Activated T-cell treated with anti-CD3 and anti-CD28 coated beads, Interleukin-2, amount 50 U/mL, for 4 hours (primary cell): ENCODE measurements at regions not wholly inside any gene's neighbourhood (a gene's known extent, or its start where the extent isn't known, plus 50 kb on each side); places are given as distances from the start of the nearest gene placed in this dataset.

ENCODE experiments used
- ATAC-seq, 2 donors: fragments of 200-7000 bp; cut with Tn5 transposase; one replicate each; pipeline ENCODE4 v1.10.0; 2021
- DNase-seq: peaks from one replicate; pipeline ENCODE4 v3.0.0-alpha.2; 2020
- H3K27me3 Mint-ChIP-seq: one replicate; pipeline ENCODE4 v1.8.0; 2021; ENCODE audit warnings: low read depth, mixed read lengths
- H3K36me3 Mint-ChIP-seq: one replicate; pipeline ENCODE4 v1.8.0; 2022; ENCODE audit warnings: mixed read lengths; ENCODE audit not compliant: insufficient read depth
- H3K4me1 Mint-ChIP-seq: one replicate; pipeline ENCODE4 v1.8.0; 2021; ENCODE audit warnings: low read depth, mixed read lengths
- H3K4me3 Mint-ChIP-seq: one replicate; pipeline ENCODE4 v1.8.0; 2021; ENCODE audit warnings: mild to moderate bottlenecking, moderate library complexity, mixed read lengths
- H3K9me3 Mint-ChIP-seq: one replicate; pipeline ENCODE4 v1.8.0; 2021; ENCODE audit warnings: mixed read lengths

DNA sequence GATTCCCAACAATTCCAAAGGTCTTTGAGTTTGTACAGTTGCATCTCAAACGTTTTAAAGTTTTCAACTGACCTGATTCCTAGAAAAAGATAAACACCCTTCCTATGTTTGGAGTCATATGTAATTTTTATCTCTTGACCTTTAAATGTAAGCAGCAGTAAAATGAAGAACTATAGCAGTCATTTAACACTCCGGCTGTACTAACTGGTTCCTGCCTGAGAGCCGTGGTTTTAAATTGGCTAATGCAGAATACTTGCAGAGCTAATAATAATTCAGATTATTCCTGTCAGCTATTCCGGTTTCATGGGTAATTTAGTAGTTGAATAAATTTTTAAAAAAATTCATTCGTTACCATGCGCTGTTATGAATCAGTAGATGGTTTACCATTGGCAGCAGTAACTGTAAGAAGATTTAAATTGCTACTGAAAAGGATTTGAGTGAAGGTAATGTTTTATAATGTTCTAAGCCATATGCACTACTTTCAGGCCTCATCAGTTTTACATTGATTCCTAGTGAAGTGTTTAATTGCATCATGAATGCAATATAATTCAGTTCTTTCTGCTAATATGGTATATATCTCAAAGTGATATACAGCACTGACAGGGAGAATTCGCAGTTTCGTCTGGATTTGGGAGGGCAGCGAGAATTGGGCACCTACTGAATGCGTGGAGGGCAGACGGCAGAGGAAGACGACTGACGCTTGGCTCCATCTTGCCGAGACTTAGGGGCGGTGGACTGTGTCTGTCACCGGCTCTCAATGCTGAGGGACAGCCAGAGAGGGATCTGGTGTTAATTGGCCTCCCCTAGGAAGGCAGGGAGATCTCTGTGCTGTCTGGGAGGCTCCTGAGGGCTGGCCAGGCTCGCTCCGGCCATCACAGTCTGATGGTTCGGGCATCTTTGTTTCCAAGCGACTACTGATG, 217.7 kb downstream of the PHETA1 start:
- H3K4me1 Mint-ChIP-seq: no peaks in the 10 kb centered on the region
- DNase-seq (no peak), ATAC-seq (no peak)
- peaks cover 7% of the 10 kb centered on the region for H3K27me3 Mint-ChIP-seq
- peaks cover 3% of the 10 kb centered on the region for H3K9me3 Mint-ChIP-seq
- no peaks in the 10 kb centered on the region for H3K36me3 Mint-ChIP-seq
- no peak overlapping the region for H3K4me3 Mint-ChIP-seq

DNA sequence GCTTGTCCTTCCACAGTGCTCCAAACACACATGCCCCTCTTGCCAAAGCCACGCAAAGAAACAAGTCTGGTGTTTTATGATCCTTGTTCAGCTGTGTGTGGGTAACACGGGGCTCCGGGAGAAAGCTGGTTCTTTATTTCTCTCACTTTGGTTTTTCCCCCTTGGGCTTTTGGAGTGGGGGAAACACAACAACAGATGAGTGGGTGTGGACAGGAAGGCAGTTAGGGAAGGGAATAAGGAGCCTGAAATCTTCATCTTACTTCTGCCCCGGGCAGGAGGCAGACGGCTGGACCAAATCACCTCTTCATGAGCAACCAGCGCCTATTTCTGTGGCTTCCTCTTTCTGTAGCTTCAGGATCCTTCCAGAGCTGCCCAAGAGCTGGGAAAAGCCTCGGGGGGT, 218.5 kb downstream of the PHETA1 start:
- Mint-ChIP-seq H3K9me3 (peaks cover 3% of the 10 kb centered on the region), H3K4me3 (no peak overlapping the region), H3K4me1 (no peaks in the 10 kb centered on the region), H3K27me3 (peaks cover 5% of the 10 kb centered on the region), H3K36me3 (no peaks in the 10 kb centered on the region)
- ATAC-seq: no peak
- no peak for DNase-seq

DNA sequence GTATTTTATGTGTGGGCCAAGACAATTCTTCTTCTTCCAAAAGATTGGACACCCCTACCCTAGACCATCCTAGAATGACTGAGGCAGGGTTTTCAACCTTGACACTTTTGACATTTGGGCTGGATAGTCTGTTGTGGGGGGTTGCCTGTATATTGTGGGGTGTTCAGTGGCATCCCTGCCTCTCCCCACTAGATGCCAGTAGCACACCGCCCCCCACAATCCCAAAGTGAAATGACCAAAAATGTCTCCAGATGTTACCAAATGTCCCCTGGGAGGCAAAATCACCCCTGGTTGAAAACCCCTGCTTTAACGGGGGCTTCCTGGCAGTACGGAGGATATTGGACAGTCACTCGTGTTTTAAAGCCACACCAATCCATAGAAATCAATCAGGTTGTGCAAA, 219.6 kb downstream of the PHETA1 start:
- peaks cover 3% of the 10 kb centered on the region for H3K9me3 Mint-ChIP-seq
- H3K27me3 Mint-ChIP-seq: peaks cover 5% of the 10 kb centered on the region
- ATAC-seq (no peak), DNase-seq (no peak)
- H3K4me3 Mint-ChIP-seq: no peak overlapping the region
- no peaks in the 10 kb centered on the region for H3K36me3 Mint-ChIP-seq
- no peaks in the 10 kb centered on the region for H3K4me1 Mint-ChIP-seq

DNA sequence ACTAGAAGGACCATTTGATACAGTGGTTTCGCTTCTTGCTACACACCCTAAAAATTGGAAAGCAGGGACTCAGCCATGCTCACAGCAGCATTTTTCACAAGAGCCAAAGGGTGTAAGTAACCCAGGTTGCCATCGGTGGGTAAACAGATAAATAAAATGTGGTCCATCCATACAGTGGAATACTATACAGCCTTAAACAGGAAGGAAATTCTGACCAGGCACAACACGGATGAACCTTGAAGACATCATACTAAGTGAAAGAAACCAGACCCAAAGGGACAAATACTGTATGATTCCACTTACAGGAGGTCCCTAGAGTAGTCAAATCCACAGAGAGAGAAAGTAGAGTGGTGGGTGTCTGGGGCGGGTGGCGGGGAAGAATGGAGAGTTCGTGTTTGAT, 220.9 kb downstream of the PHETA1 start:
- Mint-ChIP-seq H3K4me1 (no peaks in the 10 kb centered on the region), H3K36me3 (no peaks in the 10 kb centered on the region), H3K4me3 (no peak overlapping the region), H3K27me3 (peaks cover 5% of the 10 kb centered on the region), H3K9me3 (peaks cover 3% of the 10 kb centered on the region)
- DNase-seq (no peak), ATAC-seq (no peak)

DNA sequence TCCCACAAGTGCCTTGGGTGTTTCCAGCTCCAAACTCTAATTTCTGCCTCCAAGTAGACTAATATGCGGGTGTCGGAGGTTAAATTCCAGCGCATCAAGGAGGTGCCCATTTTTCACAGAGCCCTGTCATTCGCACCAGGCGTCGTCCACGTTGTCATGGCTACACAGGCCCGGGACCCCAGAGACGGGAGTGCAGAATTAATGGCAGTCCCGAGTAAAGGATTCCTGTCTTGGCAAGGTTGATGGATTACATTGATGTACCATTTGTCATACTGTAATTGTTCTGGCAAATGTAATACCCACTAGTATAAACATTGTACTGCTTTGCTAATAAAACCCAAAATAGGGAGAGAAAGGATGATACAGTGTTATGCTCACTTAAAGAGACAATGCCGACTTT, 222.9 kb upstream of the MYL2 start:
- ATAC-seq: no peak
- peaks cover 2% of the 10 kb centered on the region for H3K27me3 Mint-ChIP-seq
- H3K36me3 Mint-ChIP-seq: no peaks in the 10 kb centered on the region
- H3K9me3 Mint-ChIP-seq: peaks cover 3% of the 10 kb centered on the region
- H3K4me1 Mint-ChIP-seq: no peaks in the 10 kb centered on the region
- DNase-seq: no peak
- no peak overlapping the region for H3K4me3 Mint-ChIP-seq

DNA sequence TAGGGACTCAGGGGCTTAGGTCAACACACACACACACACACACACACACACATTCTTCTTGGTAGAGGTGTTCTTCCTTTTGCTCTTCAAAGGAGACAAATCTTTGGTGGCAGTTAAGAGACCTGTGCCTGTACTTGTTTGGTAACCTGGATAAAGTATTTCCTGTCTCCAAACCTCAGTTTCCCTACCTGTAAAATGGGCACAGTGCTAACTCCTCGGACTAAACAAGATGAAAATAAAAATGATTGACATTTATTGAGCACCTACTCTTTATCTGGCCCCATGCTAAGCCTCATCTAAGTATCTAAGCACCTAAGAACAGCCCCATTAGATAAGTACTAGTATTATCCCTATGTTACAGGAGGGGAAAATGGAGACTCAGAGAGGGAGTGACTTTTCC, 220.8 kb upstream of the MYL2 start:
- DNase-seq (no peak), ATAC-seq (no peak)
- Mint-ChIP-seq H3K27me3 (peaks cover 2% of the 10 kb centered on the region), H3K4me3 (no peak overlapping the region), H3K36me3 (no peaks in the 10 kb centered on the region), H3K9me3 (no peaks in the 10 kb centered on the region), H3K4me1 (no peaks in the 10 kb centered on the region)

DNA sequence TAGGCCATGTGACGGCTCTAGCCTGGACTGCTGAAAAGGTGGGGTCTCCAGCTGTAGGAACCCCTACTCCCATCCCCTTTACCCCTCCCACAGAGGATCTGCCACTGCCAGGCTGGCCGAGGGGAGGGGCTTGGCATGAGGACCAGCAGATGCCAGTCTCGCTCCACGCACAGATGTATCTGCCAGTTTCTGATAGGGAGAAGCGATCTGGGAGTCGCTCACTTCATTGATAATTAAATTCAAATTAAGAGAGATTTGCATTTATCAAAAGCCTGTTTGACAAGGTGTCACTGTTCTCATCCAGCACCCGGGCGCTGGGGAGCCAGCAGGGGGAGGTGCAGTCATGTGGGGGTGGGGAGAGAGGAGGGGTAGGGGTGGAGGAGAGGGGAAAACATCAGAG, 217.6 kb upstream of the MYL2 start:
- no peaks in the 10 kb centered on the region for H3K36me3 Mint-ChIP-seq
- H3K4me1 Mint-ChIP-seq: no peaks in the 10 kb centered on the region

DNA sequence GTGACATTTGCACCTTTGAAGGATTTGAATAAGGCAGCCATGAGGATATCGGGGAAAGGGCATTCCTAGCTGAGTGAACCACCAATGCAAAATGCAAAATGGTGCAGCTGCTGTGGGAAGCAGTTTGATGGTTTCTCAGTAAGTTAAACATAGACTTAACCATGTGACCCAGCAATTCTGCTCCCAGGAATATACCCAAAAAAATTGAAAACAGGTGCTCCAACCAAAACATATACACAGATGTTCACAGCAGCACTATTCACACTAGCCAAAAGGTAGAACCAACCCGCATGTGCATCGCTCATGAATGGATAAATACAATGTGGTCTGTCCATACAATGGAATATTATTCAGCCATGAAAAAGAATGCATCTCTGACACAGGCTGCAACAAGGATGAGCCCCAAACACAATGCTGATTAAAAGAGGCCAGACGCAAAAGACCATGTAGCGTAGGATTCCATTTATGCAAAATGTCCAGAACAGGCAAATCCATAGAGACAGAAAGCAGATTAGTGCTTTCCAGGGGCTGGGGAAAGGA, 215.0 kb upstream of the MYL2 start:
- Mint-ChIP-seq H3K9me3 (peaks cover 5% of the 10 kb centered on the region), H3K4me1 (no peaks in the 10 kb centered on the region), H3K4me3 (no peak overlapping the region), H3K27me3 (peaks cover 2% of the 10 kb centered on the region), H3K36me3 (no peaks in the 10 kb centered on the region)
- ATAC-seq (no peak), DNase-seq (no peak)

More for the DNA sequence above, 217.6 kb upstream of the MYL2 start:
- DNase-seq (no peak), ATAC-seq (no peak)
- Mint-ChIP-seq H3K27me3 (peaks cover 2% of the 10 kb centered on the region), H3K9me3 (peaks cover 5% of the 10 kb centered on the region), H3K4me3 (no peak overlapping the region)

DNA sequence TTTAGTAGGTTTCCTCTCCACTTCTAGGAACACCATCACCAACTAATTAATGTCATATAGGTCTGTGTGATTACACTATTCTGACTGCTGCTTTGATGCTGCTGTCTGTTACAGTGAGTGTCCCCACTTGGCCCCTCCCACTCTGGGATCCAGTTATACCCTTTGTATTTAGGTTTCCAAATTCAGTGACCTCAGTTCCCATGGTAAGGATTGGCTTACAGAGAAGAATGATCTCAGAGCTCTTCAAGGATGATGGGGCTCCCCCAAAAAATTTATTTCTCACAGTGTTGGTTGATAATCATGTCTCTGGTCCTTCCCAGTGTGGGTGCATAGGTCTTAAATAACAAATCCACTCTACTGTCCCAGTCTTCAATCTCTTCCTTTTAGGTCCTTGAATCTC, 210.0 kb upstream of the MYL2 start:
- Mint-ChIP-seq H3K36me3 (no peaks in the 10 kb centered on the region), H3K4me1 (no peaks in the 10 kb centered on the region), H3K4me3 (no peak overlapping the region), H3K27me3 (peaks cover 2% of the 10 kb centered on the region), H3K9me3 (no peaks in the 10 kb centered on the region)
- ATAC-seq (no peak), DNase-seq (no peak)

DNA sequence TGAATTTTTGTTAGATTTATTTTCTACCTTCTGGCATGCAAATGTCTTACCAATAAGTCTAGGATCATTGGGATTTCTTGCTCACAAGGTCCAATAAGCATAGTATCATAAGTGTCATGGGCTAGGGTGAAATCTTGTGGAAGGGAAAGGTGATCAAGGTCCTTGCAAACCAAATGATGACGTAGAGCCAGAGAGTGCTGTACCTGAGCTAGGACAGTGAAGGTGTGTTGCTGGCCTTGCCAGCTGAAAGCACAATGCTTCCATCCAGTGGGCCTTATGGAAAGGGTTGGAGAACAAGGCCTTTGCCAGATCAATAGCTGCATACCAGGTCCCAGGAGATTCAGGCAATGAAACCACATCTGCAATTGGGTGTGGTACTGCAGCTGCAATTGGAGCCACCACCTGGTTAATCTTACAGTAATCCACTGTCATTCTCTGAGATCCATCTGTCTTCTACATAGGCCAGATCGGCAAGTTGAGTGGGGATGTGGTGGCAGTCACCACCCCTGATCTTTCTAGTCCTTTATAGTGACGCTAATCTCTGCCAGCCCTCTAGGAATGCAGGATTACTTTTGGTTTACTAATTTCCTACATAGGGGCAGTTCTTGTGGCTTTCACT, 208.9 kb upstream of the MYL2 start:
- ATAC-seq (no peak), DNase-seq (no peak)
- H3K27me3 Mint-ChIP-seq: peaks cover 2% of the 10 kb centered on the region
- no peaks in the 10 kb centered on the region for H3K36me3 Mint-ChIP-seq
- no peaks in the 10 kb centered on the region for H3K4me1 Mint-ChIP-seq
- H3K9me3 Mint-ChIP-seq: no peaks in the 10 kb centered on the region
- no peak overlapping the region for H3K4me3 Mint-ChIP-seq

DNA sequence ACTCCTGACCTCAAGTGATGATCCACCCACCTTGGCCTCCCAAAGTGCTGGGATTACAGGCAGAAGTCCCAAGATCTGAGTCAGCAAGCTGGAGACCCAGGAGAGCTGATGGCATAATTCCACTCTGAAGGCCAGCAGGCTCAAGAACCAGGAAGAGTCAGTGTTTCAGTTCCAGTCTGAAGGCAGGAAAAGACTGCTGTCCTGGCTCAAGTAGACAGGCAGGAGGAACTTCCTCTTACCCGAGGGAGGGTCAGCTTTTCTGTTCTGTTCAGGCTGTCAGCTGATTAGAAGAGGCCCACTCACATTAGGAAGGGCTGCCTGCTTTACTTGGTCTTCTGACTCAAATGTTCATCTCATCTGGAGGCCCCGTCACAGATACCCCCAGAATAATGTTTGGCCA, 206.0 kb upstream of the MYL2 start:
- H3K36me3 Mint-ChIP-seq: no peaks in the 10 kb centered on the region
- H3K9me3 Mint-ChIP-seq: no peaks in the 10 kb centered on the region
- no peaks in the 10 kb centered on the region for H3K4me1 Mint-ChIP-seq
- peaks cover 5% of the 10 kb centered on the region for H3K27me3 Mint-ChIP-seq
- no peak for ATAC-seq
- H3K4me3 Mint-ChIP-seq: no peak overlapping the region
- no peak for DNase-seq

DNA sequence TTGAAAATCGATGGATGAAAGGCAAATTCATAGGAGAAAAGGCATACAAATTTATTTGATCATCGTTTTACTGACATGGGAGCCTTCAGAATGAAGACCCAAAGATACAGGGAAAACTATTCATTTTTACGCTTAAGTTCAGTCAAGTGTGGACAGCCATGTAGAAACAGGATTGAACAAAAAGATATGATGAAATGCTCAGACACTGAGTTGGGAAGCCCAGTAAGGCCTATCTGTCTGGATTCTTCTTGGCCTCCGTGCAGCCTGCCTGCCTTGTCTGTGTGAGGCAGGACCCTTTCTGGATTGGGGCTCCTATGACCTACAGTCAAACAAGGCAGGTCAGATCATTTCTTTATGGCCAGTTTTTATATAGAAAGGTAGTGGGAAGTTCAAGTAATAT, 203.8 kb upstream of the MYL2 start:
- no peak for ATAC-seq

DNA sequence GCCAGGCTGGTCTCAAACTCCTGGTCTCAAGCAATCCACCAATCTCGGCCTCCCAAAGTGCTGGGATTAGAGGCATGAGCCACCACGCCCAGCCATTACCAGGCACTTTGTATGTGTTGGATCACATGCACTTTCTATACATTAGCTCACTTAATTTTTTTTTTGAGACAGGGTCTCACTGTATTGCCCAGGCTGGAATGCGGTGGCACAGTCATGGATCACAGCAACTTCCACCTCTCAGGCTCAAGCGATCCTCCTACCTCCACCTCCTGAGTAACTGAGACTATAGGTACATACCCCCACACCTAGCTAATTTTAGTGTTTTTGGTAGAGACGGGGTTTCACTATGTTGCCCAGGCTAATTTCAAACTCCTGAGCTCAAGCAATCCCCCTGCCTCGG, 203.0 kb upstream of the MYL2 start:
- H3K36me3 Mint-ChIP-seq: no peaks in the 10 kb centered on the region
- H3K9me3 Mint-ChIP-seq: no peaks in the 10 kb centered on the region
- peaks cover 11% of the 10 kb centered on the region for H3K27me3 Mint-ChIP-seq
- no peak overlapping the region for H3K4me3 Mint-ChIP-seq
- H3K4me1 Mint-ChIP-seq: no peaks in the 10 kb centered on the region
- DNase-seq: no peak
- no peak for ATAC-seq

More for the DNA sequence above, 203.8 kb upstream of the MYL2 start:
- DNase-seq: no peak
- H3K4me3 Mint-ChIP-seq: no peak overlapping the region
- no peaks in the 10 kb centered on the region for H3K36me3 Mint-ChIP-seq
- H3K4me1 Mint-ChIP-seq: no peaks in the 10 kb centered on the region
- H3K27me3 Mint-ChIP-seq: peaks cover 11% of the 10 kb centered on the region
- H3K9me3 Mint-ChIP-seq: no peaks in the 10 kb centered on the region

DNA sequence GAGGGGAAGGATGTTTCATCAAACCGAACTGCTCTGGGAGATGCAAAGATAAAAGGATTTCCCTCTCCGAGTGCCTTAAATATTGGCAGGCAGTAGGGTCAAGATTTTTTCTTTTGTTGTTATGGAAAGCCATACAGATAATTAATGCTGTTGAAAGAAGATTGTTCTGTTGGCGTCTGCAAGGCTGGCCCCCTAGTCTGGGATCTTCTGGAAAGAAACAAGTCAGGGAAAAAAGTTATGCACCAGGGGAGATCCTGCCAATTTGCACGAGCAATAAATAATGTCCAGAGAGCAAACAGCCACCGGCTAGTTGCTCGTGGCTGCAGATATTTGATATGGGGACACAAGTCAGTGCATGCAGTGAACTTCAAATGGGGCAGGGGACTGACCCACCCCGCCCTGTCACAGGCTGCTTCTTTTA, 202.1 kb upstream of the MYL2 start:
- H3K9me3 Mint-ChIP-seq: no peaks in the 10 kb centered on the region
- H3K36me3 Mint-ChIP-seq: no peaks in the 10 kb centered on the region
- no peak for ATAC-seq
- no peaks in the 10 kb centered on the region for H3K4me1 Mint-ChIP-seq
- H3K4me3 Mint-ChIP-seq: no peak overlapping the region
- DNase-seq: no peak
- peaks cover 11% of the 10 kb centered on the region for H3K27me3 Mint-ChIP-seq

DNA sequence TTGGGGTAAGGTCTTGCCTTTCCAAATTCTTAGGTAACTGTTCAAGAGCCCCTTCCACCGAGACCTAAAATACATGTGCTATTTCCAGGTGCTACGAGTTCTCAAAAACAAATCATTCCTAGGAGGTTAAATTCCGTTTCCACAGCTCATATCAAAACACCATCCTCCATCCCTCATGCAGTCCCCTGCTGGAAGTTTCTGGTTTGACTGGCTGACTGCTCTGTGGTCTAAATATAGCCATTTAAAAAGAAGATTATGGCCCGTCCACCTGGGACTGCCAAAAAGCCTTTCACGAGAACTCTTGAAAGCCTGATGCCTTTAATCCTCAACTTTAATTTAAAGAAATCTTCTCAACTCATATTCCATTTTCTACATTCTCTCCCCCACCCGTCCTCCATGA, 201.5 kb upstream of the MYL2 start:
- H3K9me3 Mint-ChIP-seq: no peaks in the 10 kb centered on the region
- H3K36me3 Mint-ChIP-seq: no peaks in the 10 kb centered on the region
- no peaks in the 10 kb centered on the region for H3K4me1 Mint-ChIP-seq
- DNase-seq (no peak), ATAC-seq (no peak)
- no peak overlapping the region for H3K4me3 Mint-ChIP-seq
- H3K27me3 Mint-ChIP-seq: peaks cover 13% of the 10 kb centered on the region
